GM23338 (cell line): ENCODE measurements at regions not wholly inside any gene's neighbourhood (a gene's known extent, or its start where the extent isn't known, plus 50 kb on each side); places are given as distances from the start of the nearest gene placed in this dataset.

Source experiments
- ATAC-seq: fragments of 200-7000 bp; cut with Tn5 transposase; 3 replicates; pipeline ENCODE4 v1.9.1; 2020
- DNase-seq: peaks from one replicate; pipeline ENCODE4 v3.0.0-alpha.2; 2015; ENCODE audit warnings: low spot score
- H2AFZ ChIP-seq: fragments of 200-600 bp; sonication (generic); 2 replicates; pipeline ENCODE4 v1.8.0; 2016; ENCODE audit warnings: antibody characterized with exemption, mild to moderate bottlenecking, moderate library complexity
- H3F3A ChIP-seq: fragments of 200-600 bp; sonication (generic); replicated peaks from 2 replicates; pipeline ENCODE4 v1.8.0; 2017; ENCODE audit warnings: antibody characterized with exemption, mixed run types, low read depth
- H3K27ac ChIP-seq: fragments of 200-600 bp; sonication (generic); 2 replicates; pipeline ENCODE4 v1.6.1; 2016; ENCODE audit warnings: low read depth
- H3K27me3 ChIP-seq: fragments of 200-600 bp; sonication (generic); 2 replicates; pipeline ENCODE4 v1.8.0; 2016; ENCODE audit warnings: mild to moderate bottlenecking, mixed run types, moderate library complexity; ENCODE audit not compliant: insufficient read depth
- H3K36me3 ChIP-seq: fragments of 200-600 bp; sonication (generic); 2 replicates; pipeline ENCODE4 v1.8.0; 2016; ENCODE audit warnings: mild to moderate bottlenecking; ENCODE audit not compliant: insufficient read depth
- H3K4me1 ChIP-seq: fragments of 200-600 bp; sonication (generic); 2 replicates; pipeline ENCODE4 v1.8.0; 2016; ENCODE audit warnings: mild to moderate bottlenecking, moderate library complexity; ENCODE audit not compliant: insufficient read depth
- H3K4me2 ChIP-seq: fragments of 200-600 bp; sonication (generic); 2 replicates; pipeline ENCODE4 v1.7.1; 2017; ENCODE audit warnings: mixed run types
- H3K4me3 ChIP-seq: fragments of 200-600 bp; sonication (generic); 2 replicates; pipeline ENCODE4 v1.6.1; 2016; ENCODE audit warnings: mixed run types
- H3K79me2 ChIP-seq: fragments of 200-600 bp; sonication (generic); replicated peaks from 2 replicates; pipeline ENCODE4 v1.8.0; 2017; ENCODE audit warnings: mild to moderate bottlenecking; ENCODE audit not compliant: insufficient read depth
- H3K9me2 ChIP-seq: fragments of 200-600 bp; sonication (generic); 2 replicates; pipeline ENCODE4 v1.8.0; 2017; ENCODE audit not compliant: insufficient read depth
- H4K20me1 ChIP-seq: fragments of 200-600 bp; sonication (generic); replicated peaks from 2 replicates; pipeline ENCODE4 v1.8.0; 2017; ENCODE audit warnings: mild to moderate bottlenecking; ENCODE audit not compliant: insufficient read depth
- H3K27ac Mint-ChIP-seq: 2 replicates; pipeline ENCODE4 v1.8.0; 2020; ENCODE audit warnings: inconsistent platforms, mild to moderate bottlenecking, moderate library complexity, mixed read lengths
- H3K27me3 Mint-ChIP-seq: 3 replicates; pipeline ENCODE4 v1.8.0; 2022; ENCODE audit warnings: low read depth, mild to moderate bottlenecking, moderate library complexity, mixed read lengths, inconsistent platforms; ENCODE audit not compliant: insufficient read depth, poor library complexity
- H3K36me3 Mint-ChIP-seq: 3 replicates; pipeline ENCODE4 v1.8.0; 2021; ENCODE audit warnings: low read depth, mild to moderate bottlenecking, inconsistent platforms, moderate library complexity, mixed read lengths
- H3K4me1 Mint-ChIP-seq: 3 replicates; pipeline ENCODE4 v1.8.0; 2020; ENCODE audit warnings: mild to moderate bottlenecking, inconsistent platforms, mixed read lengths
- H3K4me3 Mint-ChIP-seq: 3 replicates; pipeline ENCODE4 v1.8.0; 2021; ENCODE audit warnings: moderate library complexity, mild to moderate bottlenecking, inconsistent platforms, mixed read lengths
- H3K9me3 Mint-ChIP-seq: 3 replicates; pipeline ENCODE4 v1.8.0; 2020; ENCODE audit warnings: moderate library complexity, mild to moderate bottlenecking, inconsistent platforms, mixed read lengths
- CTCF ChIP-seq, 2 experiments: fragments of 200-600 bp in 1 of 2; sonication (generic) in 1 of 2; conservative IDR thresholded peaks; 2 replicates each; pipeline versions ENCODE4 v1.5.1 to v1.6.1; 2016 to 2017; ENCODE audit warnings: antibody characterized with exemption in 2 of 2, low read depth in 2 of 2, mild to moderate bottlenecking in 2 of 2, moderate library complexity in 1 of 2
- ETS1 ChIP-seq: IDR thresholded peaks from 2 replicates; pipeline ENCODE4 v1.6.1; 2016; ENCODE audit warnings: antibody characterized with exemption
- EZH2 ChIP-seq: fragments of 200-600 bp; sonication (generic); IDR thresholded peaks from one replicate; pipeline ENCODE4 v1.8.0; 2017; ENCODE audit warnings: antibody characterized with exemption, mild to moderate bottlenecking, low read depth; ENCODE audit not compliant: unreplicated experiment
- JUNB ChIP-seq: IDR thresholded peaks from one replicate; pipeline ENCODE4 v1.6.1; 2016; ENCODE audit warnings: antibody characterized with exemption; ENCODE audit not compliant: unreplicated experiment
- NANOG ChIP-seq: IDR thresholded peaks from 2 replicates; pipeline ENCODE4 v1.6.1; 2016; ENCODE audit warnings: antibody characterized with exemption, borderline replicate concordance
- ZNF331 ChIP-seq: fragments of 250-450 bp; sonication (Bioruptor Pico); IDR thresholded peaks from 2 replicates; pipeline ENCODE4 v1.5.0; 2020; ENCODE audit warnings: low read depth, mild to moderate bottlenecking, moderate library complexity
- ZNF462 ChIP-seq: fragments of 250-450 bp; sonication (Bioruptor Pico); IDR thresholded peaks from 2 replicates; pipeline ENCODE4 v1.5.0; 2020; ENCODE audit warnings: mild to moderate bottlenecking, moderate library complexity

- no peak for TF ChIP-seq ZNF462 (CRISPR knock-in tag)
Measured at GRCh38 chrX:47723083-47723482, 64.1 kb upstream of the UXT start (continued).

GRCh38 chrX:47722260-47722659 lies 63.3 kb upstream of the UXT start:
- Mint-ChIP-seq H3K9me3 (no peaks in the 10 kb centered on the region; the same call in 1 of the 3 replicates), H3K27me3 (peaks cover 1% of the 10 kb centered on the region), H3K27ac (no peak overlapping the region), H3K36me3 (no peaks in the 10 kb centered on the region), H3K4me1 (no peaks in the 10 kb centered on the region), H3K4me3 (no peak overlapping the region)
- H3K4me3 ChIP-seq: no peak overlapping the region
- H3K4me1 ChIP-seq: no peaks in the 10 kb centered on the region
- no peak overlapping the region for H3K4me2 ChIP-seq
- DNase-seq: no peak
- no peak for ATAC-seq
- no peaks in the 10 kb centered on the region for H3F3A ChIP-seq
- no peaks in the 10 kb centered on the region for H3K36me3 ChIP-seq
- H3K79me2 ChIP-seq: no peaks in the 10 kb centered on the region
- no peak overlapping the region for H2AFZ ChIP-seq
- H3K9me2 ChIP-seq: no peaks in the 10 kb centered on the region
- H3K27me3 ChIP-seq: no peaks in the 10 kb centered on the region
- no peaks in the 10 kb centered on the region for H4K20me1 ChIP-seq
- H3K27ac ChIP-seq: no peak overlapping the region
- TF ChIP-seq ZNF462 (CRISPR knock-in tag): no peak
- no peak for TF ChIP-seq NANOG
- no peak for TF ChIP-seq CTCF (conservative IDR thresholded peaks at IDR 0.05; ENCODE audit: low read depth in 2 of 2)
- no peak for TF ChIP-seq ETS1
- TF ChIP-seq EZH2: no peak
- no peak for TF ChIP-seq JUNB
- TF ChIP-seq ZNF331 (CRISPR knock-in tag): no peak
